Mesenchymal stem cell (in vitro differentiated cells and primary cell): ENCODE measurements at regions not wholly inside any gene's neighbourhood (a gene's known extent, or its start where the extent isn't known, plus 50 kb on each side); places are given as distances from the start of the nearest gene placed in this dataset.

Experiments
- DNase-seq: peaks from one replicate; pipeline ENCODE4 v3.0.0-alpha.2; 2013
- H2AFZ ChIP-seq: one replicate; pipeline ENCODE4 v1.6.1; 2013; ENCODE audit warnings: low read depth, mild to moderate bottlenecking, control low read depth, inconsistent platforms, low read length, moderate library complexity
- H2AK5ac ChIP-seq: 2 replicates; pipeline ENCODE4 v1.6.1; 2013; ENCODE audit warnings: low read length, moderate library complexity, mild to moderate bottlenecking, inconsistent platforms; ENCODE audit not compliant: severe bottlenecking
- H2BK120ac ChIP-seq: one replicate; pipeline ENCODE4 v1.6.1; 2013; ENCODE audit warnings: low read depth, mild to moderate bottlenecking, inconsistent platforms, low read length, moderate library complexity
- H2BK12ac ChIP-seq, 2 experiments: one replicate each; pipeline ENCODE4 v1.6.1; 2013; ENCODE audit warnings: inconsistent platforms in 2 of 2, low read length in 2 of 2, mild to moderate bottlenecking in 2 of 2, moderate library complexity in 2 of 2, control low read depth in 1 of 2
- H2BK15ac ChIP-seq: one replicate; pipeline ENCODE4 v1.6.1; 2013; ENCODE audit warnings: mild to moderate bottlenecking, low read depth, inconsistent platforms; ENCODE audit not compliant: poor library complexity, severe bottlenecking
- H2BK5ac ChIP-seq: 2 replicates; pipeline ENCODE4 v1.6.1; 2013; ENCODE audit warnings: low read depth, mild to moderate bottlenecking, low read length, control low read depth, inconsistent platforms; ENCODE audit not compliant: poor library complexity, severe bottlenecking
- H3K14ac ChIP-seq, 2 experiments: one replicate each; pipeline ENCODE4 v1.6.1; 2013; ENCODE audit warnings: inconsistent platforms in 2 of 2, low read length in 2 of 2, control low read depth in 1 of 2, mild to moderate bottlenecking in 1 of 2, moderate library complexity in 1 of 2
- H3K18ac ChIP-seq, 2 experiments: one replicate each; pipeline ENCODE4 v1.6.1; 2013; ENCODE audit warnings: inconsistent platforms in 2 of 2, low read length in 2 of 2, control low read depth in 1 of 2, low read depth in 1 of 2, mild to moderate bottlenecking in 1 of 2
- H3K23ac ChIP-seq, 2 experiments: one replicate each; pipeline ENCODE4 v1.6.1; 2013; ENCODE audit warnings: inconsistent platforms in 2 of 2, low read length in 2 of 2, mild to moderate bottlenecking in 2 of 2, moderate library complexity in 2 of 2, control low read depth in 1 of 2
- H3K27ac ChIP-seq: 2 replicates; pipeline ENCODE4 v1.5.1; 2013; ENCODE audit warnings: mild to moderate bottlenecking, moderate library complexity, low read length, control low read depth, inconsistent platforms; ENCODE audit not compliant: poor library complexity, severe bottlenecking
- H3K27me3 ChIP-seq, 2 experiments: 2 replicates each; pipeline versions ENCODE4 v1.6.1 to v1.7.0; 2013; ENCODE audit warnings: low read length in 2 of 2, mild to moderate bottlenecking in 2 of 2, moderate library complexity in 2 of 2, control low read depth in 1 of 2, inconsistent platforms in 1 of 2; ENCODE audit not compliant: control insufficient read depth in 1 of 2, insufficient read depth in 1 of 2
- H3K36me3 ChIP-seq, 2 experiments: 2 replicates each; pipeline versions ENCODE4 v1.6.1 to v1.7.0; 2013; ENCODE audit warnings: low read length in 2 of 2, control low read depth in 1 of 2, inconsistent platforms in 1 of 2, low read depth in 1 of 2, mild to moderate bottlenecking in 1 of 2; ENCODE audit not compliant: insufficient read depth in 2 of 2, control insufficient read depth in 1 of 2
- H3K4ac ChIP-seq, 2 experiments: one replicate each; pipeline ENCODE4 v1.6.1; 2013; ENCODE audit warnings: inconsistent platforms in 2 of 2, low read length in 2 of 2, mild to moderate bottlenecking in 2 of 2, moderate library complexity in 2 of 2, control low read depth in 1 of 2, low read depth in 1 of 2
- H3K4me1 ChIP-seq: 2 replicates; pipeline ENCODE4 v1.6.1; 2013; ENCODE audit warnings: low read depth, low read length, control low read depth; ENCODE audit not compliant: control insufficient read depth, insufficient read depth
- H3K4me2 ChIP-seq: 2 replicates; pipeline ENCODE4 v1.6.1; 2013; ENCODE audit warnings: low read length, mild to moderate bottlenecking, inconsistent platforms; ENCODE audit not compliant: poor library complexity, severe bottlenecking
- H3K4me3 ChIP-seq, 2 experiments: 2 replicates each; pipeline versions ENCODE4 v1.5.1 to v1.7.0; 2013; ENCODE audit warnings: low read length in 2 of 2, mild to moderate bottlenecking in 2 of 2, control low read depth in 1 of 2, low read depth in 1 of 2; ENCODE audit not compliant: insufficient read depth in 1 of 2
- H3K79me1 ChIP-seq: replicated peaks from 2 replicates; pipeline ENCODE4 v1.6.1; 2013; ENCODE audit warnings: mild to moderate bottlenecking, control low read depth, low read length, inconsistent platforms; ENCODE audit not compliant: poor library complexity, severe bottlenecking
- H3K9ac ChIP-seq: 2 replicates; pipeline ENCODE4 v1.7.0; 2013; ENCODE audit warnings: mild to moderate bottlenecking, low read length, moderate library complexity
- H3K9me3 ChIP-seq: 2 replicates; pipeline ENCODE4 v1.7.0; 2013; ENCODE audit warnings: mild to moderate bottlenecking, low read length; ENCODE audit not compliant: control insufficient read depth
- H4K8ac ChIP-seq: one replicate; pipeline ENCODE4 v1.6.1; 2013; ENCODE audit warnings: inconsistent platforms, mild to moderate bottlenecking, low read length, moderate library complexity
- H4K91ac ChIP-seq: one replicate; pipeline ENCODE4 v1.6.1; 2013; ENCODE audit warnings: mild to moderate bottlenecking, low read length, inconsistent platforms
- WGBS: methylation state at CpG from one replicate; pipeline ENCODE4 v1.1.7; 2013; ENCODE audit warnings: mixed read lengths; 5-methylcytosine and 5-hydroxymethylcytosine counted together

DNA sequence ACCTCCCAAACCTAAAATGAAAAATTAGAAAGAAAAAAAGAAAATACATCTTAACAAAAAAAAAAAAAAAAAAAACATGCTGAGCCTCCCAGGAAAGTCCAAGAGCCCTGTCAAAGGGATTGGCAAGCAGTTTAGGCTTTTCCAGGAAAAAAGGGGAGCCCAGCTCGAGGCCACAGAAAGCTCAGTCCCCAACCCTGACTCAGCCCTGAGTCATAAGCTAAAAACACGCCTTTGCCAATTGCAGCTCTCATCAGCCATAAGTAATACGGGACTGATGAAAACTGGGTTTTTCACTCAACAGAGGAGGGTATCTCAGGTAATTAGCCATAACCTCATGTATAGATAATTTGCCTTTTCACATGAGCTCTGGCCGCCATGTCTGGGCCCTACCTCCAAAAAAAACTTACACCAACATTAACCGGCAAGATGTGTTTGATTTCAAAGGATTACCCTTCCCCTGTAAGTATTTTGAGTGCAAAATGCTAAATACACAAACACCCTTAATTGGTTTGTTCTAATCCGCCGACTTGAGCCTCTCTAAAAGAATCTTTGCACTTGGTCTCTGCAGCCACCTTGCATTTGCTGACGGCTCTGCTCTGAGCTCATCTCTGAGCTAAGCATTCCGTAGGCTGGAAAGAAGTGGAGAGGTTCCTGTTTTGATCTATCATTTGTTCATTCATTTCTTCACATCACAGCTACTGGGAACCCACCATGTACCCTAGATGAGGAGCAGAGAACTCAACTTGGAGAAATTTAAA is 319.2 kb downstream of the BCL11B start:
- no peaks in the 10 kb centered on the region for H3K4me1 ChIP-seq
- no peak overlapping the region for H3K23ac ChIP-seq
- no peak overlapping the region for H3K27ac ChIP-seq
- no peak overlapping the region for H3K4me2 ChIP-seq
- H3K18ac ChIP-seq, result no peak overlapping the region
- WGBS, result 67% methylated on average over 7 of the region's 9 CpGs
- peak overlapping the region in 1 of 2 experiments; percentile 30 for H3K4me3 ChIP-seq
- no peaks in the 10 kb centered on the region for H3K36me3 ChIP-seq
- no peak overlapping the region for H2BK5ac ChIP-seq
- H3K79me1 ChIP-seq, result no peaks in the 10 kb centered on the region
- H2AK5ac ChIP-seq, result no peak overlapping the region
- no peak overlapping the region for H3K14ac ChIP-seq
- no peak overlapping the region for H4K91ac ChIP-seq
- H3K9me3 ChIP-seq, result no peaks in the 10 kb centered on the region
- H3K4ac ChIP-seq, result no peak overlapping the region
- H2BK12ac ChIP-seq, result no peak overlapping the region
- H3K27me3 ChIP-seq, result peaks cover 0 to 22% of the 10 kb centered on the region in 2 experiments
- H2AFZ ChIP-seq, result no peak overlapping the region
- no peak overlapping the region for H2BK15ac ChIP-seq
- H4K8ac ChIP-seq, result no peak overlapping the region
- H2BK120ac ChIP-seq, result no peak overlapping the region
- DNase-seq, result no peak
- H3K9ac ChIP-seq, result no peak overlapping the region

DNA sequence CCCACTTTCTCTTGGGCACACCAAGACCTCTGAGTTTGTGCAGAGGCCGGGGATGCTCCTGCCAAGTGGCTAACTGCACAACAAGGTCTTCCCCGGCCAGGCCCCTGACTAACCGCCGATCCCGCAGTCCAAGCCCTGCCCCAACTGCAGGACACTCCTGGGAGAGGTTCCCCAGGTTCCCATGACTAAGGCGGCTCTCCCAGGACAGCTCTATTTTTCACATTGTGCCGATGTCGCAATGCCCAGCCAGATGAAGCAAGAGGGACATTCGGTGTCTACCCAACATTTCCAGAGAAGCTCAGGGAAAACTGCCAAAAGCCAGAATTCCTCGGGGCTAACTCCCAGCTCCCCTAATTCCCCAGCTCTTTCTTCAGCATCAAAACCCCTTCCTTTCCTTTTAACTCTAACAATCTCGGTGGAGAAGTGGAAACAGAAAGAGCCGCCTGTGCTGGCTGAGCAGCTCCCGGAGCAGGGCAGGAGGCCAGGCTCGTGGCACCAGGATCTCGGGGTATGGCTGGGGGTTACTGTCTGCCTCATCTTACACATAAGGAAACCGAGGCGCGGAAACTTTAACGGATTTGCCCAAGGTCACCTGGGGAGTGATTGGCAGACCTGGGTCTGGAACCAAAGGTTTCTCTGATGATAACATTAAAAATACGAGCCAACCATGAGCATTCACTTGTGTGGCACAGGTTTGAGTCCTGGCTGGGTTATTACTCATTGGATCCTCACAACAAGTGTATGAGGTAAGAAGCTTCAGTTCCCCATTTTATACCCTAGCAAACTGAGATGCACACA is 318.2 kb downstream of the BCL11B start:
- WGBS, result 78% methylated on average over 20 of the region's 20 CpGs
- no peaks in the 10 kb centered on the region for H3K79me1 ChIP-seq

DNA sequence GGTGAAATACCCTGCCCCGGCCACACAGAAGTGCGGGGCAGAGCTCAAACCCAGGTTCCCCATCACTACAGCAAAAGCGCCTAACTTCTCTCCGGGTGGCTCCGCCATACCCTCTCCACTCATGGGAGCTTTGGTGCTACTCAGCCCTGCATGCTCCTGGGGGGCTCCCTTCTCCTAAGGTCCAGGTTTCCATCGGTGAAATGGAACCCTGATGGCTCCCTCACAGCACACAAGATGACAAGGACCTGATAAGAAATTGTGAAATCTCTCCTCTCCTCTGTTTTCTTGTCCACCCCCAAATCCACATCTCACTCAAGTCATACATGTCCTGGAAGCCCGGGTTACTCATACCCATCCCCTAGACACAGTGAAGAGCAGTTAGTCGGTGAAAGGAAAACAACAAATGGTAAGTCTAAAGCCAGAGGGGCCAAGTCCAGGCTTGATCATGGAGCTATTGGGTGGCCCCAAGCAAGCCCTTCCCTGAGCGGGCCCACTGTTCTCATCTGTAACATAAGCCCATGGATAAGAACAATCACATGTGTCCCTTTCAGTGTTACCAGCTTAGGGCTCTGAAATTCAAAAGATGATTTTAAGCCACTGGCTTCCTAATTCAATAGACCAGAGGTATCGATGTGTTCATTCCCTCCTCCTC is 317.5 kb downstream of the BCL11B start:
- H3K27me3 ChIP-seq, result peaks cover 0 to 37% of the 10 kb centered on the region in 2 experiments
- H3K4me1 ChIP-seq, result no peaks in the 10 kb centered on the region
- H3K14ac ChIP-seq, result no peak overlapping the region
- no peak overlapping the region for H4K91ac ChIP-seq
- H3K18ac ChIP-seq, result no peak overlapping the region
- H2AK5ac ChIP-seq, result no peak overlapping the region
- no peak overlapping the region for H3K4me3 ChIP-seq
- H3K4ac ChIP-seq, result no peak overlapping the region
- no peak overlapping the region for H3K4me2 ChIP-seq
- no peak overlapping the region for H2BK15ac ChIP-seq
- H3K79me1 ChIP-seq, result no peaks in the 10 kb centered on the region
- no peak overlapping the region for H2AFZ ChIP-seq
- no peak overlapping the region for H2BK5ac ChIP-seq
- no peak overlapping the region for H3K27ac ChIP-seq
- no peaks in the 10 kb centered on the region for H3K36me3 ChIP-seq
- H2BK12ac ChIP-seq, result no peak overlapping the region
- no peak overlapping the region for H3K9ac ChIP-seq
- H3K9me3 ChIP-seq, result no peaks in the 10 kb centered on the region
- H3K23ac ChIP-seq, result no peak overlapping the region
- DNase-seq, result no peak
- no peak overlapping the region for H2BK120ac ChIP-seq
- H4K8ac ChIP-seq, result no peak overlapping the region
- WGBS, result 85% methylated on average over 10 of the region's 10 CpGs

More for the DNA sequence above, 318.2 kb downstream of the BCL11B start:
- Histone ChIP-seq H2AK5ac (no peak overlapping the region), H3K14ac (no peak overlapping the region), H2BK5ac (no peak overlapping the region), H3K36me3 (no peaks in the 10 kb centered on the region), H3K4me3 (peak overlapping the region in 1 of 2 experiments; percentile 30), H3K4ac (no peak overlapping the region), H4K8ac (no peak overlapping the region), H3K23ac (no peak overlapping the region), H3K18ac (no peak overlapping the region), H3K27me3 (peaks cover 0 to 30% of the 10 kb centered on the region in 2 experiments), H3K9ac (no peak overlapping the region), H3K4me2 (no peak overlapping the region), H4K91ac (no peak overlapping the region), H2BK12ac (no peak overlapping the region), H2BK15ac (no peak overlapping the region), H3K27ac (no peak overlapping the region), H2BK120ac (no peak overlapping the region), H3K4me1 (no peaks in the 10 kb centered on the region), H3K9me3 (no peaks in the 10 kb centered on the region), H2AFZ (no peak overlapping the region)
- no peak for DNase-seq
